Prostate gland (tissue), 2 donors: ENCODE measurements at regions not wholly inside any gene's neighbourhood (a gene's known extent, or its start where the extent isn't known, plus 50 kb on each side); places are given as distances from the start of the nearest gene placed in this dataset.

Experiments used
- POLR2A ChIP-seq: fragments of 450-650 bp; IDR thresholded peaks from one replicate; pipeline ENCODE4 v1.6.1; 2016; ENCODE audit warnings: antibody characterized with exemption, mild to moderate bottlenecking
- TF ChIP-seq, protein P1 (sequence below), 4 experiments: fragments of 200-600 bp in 2 of 4; fragments of 450-650 bp in 2 of 4; sonication (generic) in 2 of 4; IDR thresholded peaks; 1 replicate in 3 of 4; 2 replicates in 1 of 4; pipeline ENCODE4 v1.5.1; 2016 to 2019; ENCODE audit warnings: antibody characterized with exemption in 4 of 4, mild to moderate bottlenecking in 2 of 4, moderate library complexity in 2 of 4

- TF ChIP-seq POLR2A = no peak
- TF ChIP-seq, protein P1, sequence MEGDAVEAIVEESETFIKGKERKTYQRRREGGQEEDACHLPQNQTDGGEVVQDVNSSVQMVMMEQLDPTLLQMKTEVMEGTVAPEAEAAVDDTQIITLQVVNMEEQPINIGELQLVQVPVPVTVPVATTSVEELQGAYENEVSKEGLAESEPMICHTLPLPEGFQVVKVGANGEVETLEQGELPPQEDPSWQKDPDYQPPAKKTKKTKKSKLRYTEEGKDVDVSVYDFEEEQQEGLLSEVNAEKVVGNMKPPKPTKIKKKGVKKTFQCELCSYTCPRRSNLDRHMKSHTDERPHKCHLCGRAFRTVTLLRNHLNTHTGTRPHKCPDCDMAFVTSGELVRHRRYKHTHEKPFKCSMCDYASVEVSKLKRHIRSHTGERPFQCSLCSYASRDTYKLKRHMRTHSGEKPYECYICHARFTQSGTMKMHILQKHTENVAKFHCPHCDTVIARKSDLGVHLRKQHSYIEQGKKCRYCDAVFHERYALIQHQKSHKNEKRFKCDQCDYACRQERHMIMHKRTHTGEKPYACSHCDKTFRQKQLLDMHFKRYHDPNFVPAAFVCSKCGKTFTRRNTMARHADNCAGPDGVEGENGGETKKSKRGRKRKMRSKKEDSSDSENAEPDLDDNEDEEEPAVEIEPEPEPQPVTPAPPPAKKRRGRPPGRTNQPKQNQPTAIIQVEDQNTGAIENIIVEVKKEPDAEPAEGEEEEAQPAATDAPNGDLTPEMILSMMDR (IDR thresholded peaks at IDR 0.05) = no peak
These were observed 484.0 kb downstream of the PRDM9 start for GRCh38 chr5:23991406-23991805.
